SK-N-SH (cell line): ENCODE measurements at regions not wholly inside any gene's neighbourhood (a gene's known extent, or its start where the extent isn't known, plus 50 kb on each side); places are given as distances from the start of the nearest gene placed in this dataset.

Experiments used
- CTCF ChIA-PET: fragments of 300-600, 350-600 bp; formaldehyde crosslinking; extraction: SDS; loops from one replicate; lab custom pipeline; 2021; lab: Yijun Ruan, JAX
- POLR2A ChIA-PET: fragments of 350-600 bp; sonication (Branson Sonifier 250); formaldehyde crosslinking; extraction: SDS; loops from one replicate; lab custom pipeline; 2020; ENCODE audit warnings: antibody characterized with exemption, inconsistent platforms; lab: Yijun Ruan, JAX
- DNase-seq: peaks from one replicate; pipeline ENCODE4 v3.0.0; 2012
- H2AFZ ChIP-seq: fragments of 200-600 bp; sonication (generic); 2 replicates; pipeline ENCODE4 v1.8.1; 2016; ENCODE audit warnings: antibody characterized with exemption, mild to moderate bottlenecking, low read depth
- H3F3A ChIP-seq: fragments of 200-600 bp; sonication (generic); replicated peaks from 2 replicates; pipeline ENCODE3; 2016; ENCODE audit warnings: antibody characterized with exemption, mild to moderate bottlenecking; ENCODE audit not compliant: insufficient read depth
- H3K27ac ChIP-seq, 2 experiments: fragments of 200-500 bp in 1 of 2; fragments of 200-600 bp in 1 of 2; sonication (Bioruptor generic) in 1 of 2; sonication (generic), shearing (Covaris generic) in 1 of 2; 2 replicates each; pipeline versions ENCODE4 v1.5.1 to v1.6.1; 2014 to 2016; ENCODE audit warnings: low read depth in 2 of 2, inconsistent platforms in 1 of 2, low read length in 1 of 2, mild to moderate bottlenecking in 1 of 2, mixed read lengths in 1 of 2
- H3K27me3 ChIP-seq: fragments of 200-600 bp; sonication (generic), shearing (Covaris generic); 2 replicates; pipeline ENCODE4 v1.6.1; 2016; ENCODE audit warnings: mixed run types; ENCODE audit not compliant: insufficient read depth
- H3K36me3 ChIP-seq, 2 experiments: fragments of 200-500 bp in 1 of 2; fragments of 200-600 bp in 1 of 2; sonication (Bioruptor generic) in 1 of 2; sonication (generic) in 1 of 2; replicated peaks in 1 of 2; 2 replicates each; pipeline versions ENCODE3 to v1.5.1; 2014 to 2016; ENCODE audit warnings: low read length in 1 of 2, mild to moderate bottlenecking in 1 of 2; ENCODE audit not compliant: insufficient read depth in 2 of 2, control insufficient read depth in 1 of 2
- H3K4me1 ChIP-seq, 2 experiments: fragments of 200-500 bp in 1 of 2; fragments of 200-600 bp in 1 of 2; sonication (Bioruptor generic) in 1 of 2; sonication (generic), shearing (Covaris generic) in 1 of 2; 2 replicates each; pipeline versions ENCODE4 v1.5.1 to v1.6.1; 2014 to 2016; ENCODE audit warnings: low read depth in 1 of 2, low read length in 1 of 2, mixed run types in 1 of 2; ENCODE audit not compliant: insufficient read depth in 2 of 2, control insufficient read depth in 1 of 2
- H3K4me2 ChIP-seq: fragments of 200-600 bp; sonication (generic), shearing (Covaris generic); 2 replicates; pipeline ENCODE4 v1.6.1; 2017; ENCODE audit warnings: mixed run types
- H3K4me3 ChIP-seq, 2 experiments: fragments of 200-500 bp in 1 of 2; fragments of 200-600 bp in 1 of 2; sonication (Bioruptor generic) in 1 of 2; sonication (generic), shearing (Covaris generic) in 1 of 2; 2 replicates each; pipeline versions ENCODE4 v1.5.1 to v1.8.1; 2014 to 2016; ENCODE audit warnings: low read depth in 2 of 2, inconsistent platforms in 1 of 2, low read length in 1 of 2, mild to moderate bottlenecking in 1 of 2, mixed read lengths in 1 of 2, moderate library complexity in 1 of 2
- H3K79me2 ChIP-seq: fragments of 200-600 bp; sonication (generic); 2 replicates; pipeline ENCODE4 v1.8.1; 2017; ENCODE audit warnings: mild to moderate bottlenecking; ENCODE audit not compliant: insufficient read depth
- H3K9ac ChIP-seq: fragments of 200-600 bp; sonication (generic); 2 replicates; pipeline ENCODE4 v1.6.1; 2017; ENCODE audit warnings: mixed run types
- H3K9me2 ChIP-seq: fragments of 200-600 bp; sonication (generic); 2 replicates; pipeline ENCODE4 v1.6.1; 2017; ENCODE audit warnings: mixed run types
- H3K9me3 ChIP-seq: fragments of 200-600 bp; sonication (generic); 2 replicates; pipeline ENCODE4 v1.6.1; 2017; ENCODE audit warnings: mixed run types, mild to moderate bottlenecking, moderate library complexity
- H4K20me1 ChIP-seq: fragments of 200-600 bp; sonication (generic); 2 replicates; pipeline ENCODE4 v1.6.1; 2017; ENCODE audit warnings: mild to moderate bottlenecking, mixed run types; ENCODE audit not compliant: insufficient read depth
- EP300 ChIP-seq, 2 experiments: IDR thresholded peaks; 2 replicates each; pipeline versions ENCODE4 v1.4.0 to v1.6.1; 2012; ENCODE audit warnings: borderline replicate concordance in 1 of 2, low read depth in 1 of 2, low read length in 1 of 2
- EZH2phosphoT487 ChIP-seq: fragments of 200-600 bp; sonication (generic); IDR thresholded peaks from 2 replicates; pipeline ENCODE4 v1.6.1; 2017; ENCODE audit warnings: low read depth, mixed run types, mild to moderate bottlenecking, antibody characterized with exemption, moderate library complexity, borderline replicate concordance
- IRF3 ChIP-seq: fragments of 150-350 bp; IDR thresholded peaks from 2 replicates; pipeline ENCODE4 v1.6.1; 2016; ENCODE audit warnings: mild to moderate bottlenecking, low read depth, low read length
- JUND ChIP-seq: IDR thresholded peaks from 2 replicates; pipeline ENCODE4 v1.4.0; 2012
- MAX ChIP-seq: IDR thresholded peaks from 2 replicates; pipeline ENCODE4 v1.4.0; 2012; ENCODE audit warnings: low read depth
- MXI1 ChIP-seq: IDR thresholded peaks from 2 replicates; pipeline ENCODE4 v1.6.1; 2012; ENCODE audit warnings: mild to moderate bottlenecking, low read depth, low read length, improper control_type of control experiment
- NRF1 ChIP-seq: IDR thresholded peaks from 2 replicates; pipeline ENCODE4 v1.6.1; 2012; ENCODE audit warnings: low read depth, mild to moderate bottlenecking, low read length
- POLR2AphosphoS5 ChIP-seq: IDR thresholded peaks from 2 replicates; pipeline ENCODE4 v1.6.1; 2012; ENCODE audit warnings: low read depth, low read length
- SMC3 ChIP-seq: IDR thresholded peaks from 2 replicates; pipeline ENCODE4 v1.6.1; 2012; ENCODE audit warnings: low read depth, low read length, improper control_type of control experiment
- USF1 ChIP-seq: IDR thresholded peaks from 2 replicates; pipeline ENCODE4 v1.4.0; 2012; ENCODE audit warnings: low read depth, borderline replicate concordance
- USF2 ChIP-seq: fragments of 150-350 bp; IDR thresholded peaks from 2 replicates; pipeline ENCODE4 v1.6.1; 2017; ENCODE audit warnings: antibody characterized with exemption, low read length, low read depth, borderline replicate concordance
- WGBS: methylation state at CpG from one replicate; pipeline ENCODE4 v1.1.6; 2017; ENCODE audit warnings: low lambda C conversion rate; 5-methylcytosine and 5-hydroxymethylcytosine counted together

- Histone ChIP-seq H3K4me2 (no peak overlapping the region), H3K9me3 (no peaks in the 10 kb centered on the region), H4K20me1 (no peaks in the 10 kb centered on the region), H3K4me1 (no peaks in the 10 kb centered on the region), H3K9ac (no peak overlapping the region), H3K36me3 (no peaks in the 10 kb centered on the region), H3K27ac (no peak overlapping the region), H3K9me2 (no peaks in the 10 kb centered on the region), H2AFZ (no peak overlapping the region), H3K27me3 (peaks cover 6% of the 10 kb centered on the region; the same call in 1 of the 2 replicates), H3F3A (no peaks in the 10 kb centered on the region), H3K79me2 (no peaks in the 10 kb centered on the region), H3K4me3 (no peak overlapping the region)
- CTCF ChIA-PET: no interaction called here
- TF ChIP-seq MXI1: no peak
- TF ChIP-seq EP300 (IDR thresholded peaks at IDR 0.05; ENCODE audit: borderline replicate concordance in 1 of 2, low read depth in 1 of 2, low read length in 1 of 2): no peak
- TF ChIP-seq POLR2AphosphoS5: no peak
- no peak for TF ChIP-seq MAX
- TF ChIP-seq IRF3: no peak
- no peak for TF ChIP-seq USF1
- no peak for TF ChIP-seq SMC3
- POLR2A ChIA-PET: no interaction called here
- WGBS: 15% methylated on average over 4 of the region's 4 CpGs
- DNase-seq: no peak
These were observed 125.0 kb downstream of the GMNC start for GRCh38 chr3:190737446-190737845.

- no peak overlapping the region for H3K27ac ChIP-seq
- ChIA-PET POLR2A (no interaction called here), CTCF (no interaction called here)
- H2AFZ ChIP-seq: no peak overlapping the region
- H3K27me3 ChIP-seq: no peaks in the 10 kb centered on the region; the same call in 1 of the 2 replicates
- H3K4me2 ChIP-seq: no peak overlapping the region
- DNase-seq: no peak
- no peaks in the 10 kb centered on the region for H3K9me3 ChIP-seq
- TF ChIP-seq MAX: no peak
- no peak for TF ChIP-seq USF1
- TF ChIP-seq USF2: no peak
- no peak for TF ChIP-seq EZH2phosphoT487
- no peak for TF ChIP-seq JUND
- no peak for TF ChIP-seq NRF1
- H3K9ac ChIP-seq: no peak overlapping the region
- no peaks in the 10 kb centered on the region for H3K36me3 ChIP-seq
- H3K4me3 ChIP-seq: no peak overlapping the region
- H3K79me2 ChIP-seq: no peaks in the 10 kb centered on the region
- no peaks in the 10 kb centered on the region for H4K20me1 ChIP-seq
- no peaks in the 10 kb centered on the region for H3F3A ChIP-seq
- WGBS: 7% methylated on average over 2 of the region's 2 CpGs
- H3K9me2 ChIP-seq: no peaks in the 10 kb centered on the region
- no peaks in the 10 kb centered on the region for H3K4me1 ChIP-seq
These were observed 128.0 kb downstream of the GMNC start for GRCh38 chr3:190734490-190734889.
